HFF-Myc (cell line): ENCODE measurements at regions not wholly inside any gene's neighbourhood (a gene's known extent, or its start where the extent isn't known, plus 50 kb on each side); places are given as distances from the start of the nearest gene placed in this dataset.

Experiments
- DNase-seq: peaks from one replicate; pipeline ENCODE4 v3.0.0-alpha.2; 2011; ENCODE audit warnings: low read depth; ENCODE audit errors: extremely low read depth
- H3K4me3 ChIP-seq: replicated peaks from 2 replicates; pipeline ENCODE4 v1.5.1; 2011; ENCODE audit warnings: low read depth, mild to moderate bottlenecking, control low read depth, low read length
- CTCF ChIP-seq: IDR thresholded peaks from 2 replicates; pipeline ENCODE4 v1.5.1; 2012; ENCODE audit warnings: mild to moderate bottlenecking, low read depth, low read length, control low read depth; ENCODE audit errors: missing control alignments

GRCh38 chr7:88628363-88629085, 131.0 kb upstream of the ZNF804B start:
- no peak overlapping the region for H3K4me3 ChIP-seq
- DNase-seq = no peak
- no peak for TF ChIP-seq CTCF

GRCh38 chr7:88617185-88617584, 142.3 kb upstream of the ZNF804B start:
- DNase-seq = no peak
- no peak overlapping the region for H3K4me3 ChIP-seq
- TF ChIP-seq CTCF = no peak

GRCh38 chr7:88615336-88615735, 144.2 kb upstream of the ZNF804B start:
- H3K4me3 ChIP-seq = no peak overlapping the region
- no peak for TF ChIP-seq CTCF
- no peak for DNase-seq

GRCh38 chr7:88614736-88615135, 144.8 kb upstream of the ZNF804B start:
- no peak for DNase-seq
- no peak for TF ChIP-seq CTCF
- H3K4me3 ChIP-seq = no peak overlapping the region

- DNase-seq = no peak
- TF ChIP-seq CTCF = no peak
These were observed 148.6 kb upstream of the ZNF804B start for GRCh38 chr7:88610942-88611341.

GRCh38 chr7:88600695-88601094, 158.8 kb upstream of the ZNF804B start:
- no peak for DNase-seq
- no peak overlapping the region for H3K4me3 ChIP-seq
- TF ChIP-seq CTCF = no peak

More at GRCh38 chr7:88610942-88611341, 148.6 kb upstream of the ZNF804B start:
- no peak overlapping the region for H3K4me3 ChIP-seq

- TF ChIP-seq CTCF = no peak
- H3K4me3 ChIP-seq = no peak overlapping the region
- DNase-seq = no peak
These were observed 160.0 kb upstream of the ZNF804B start for GRCh38 chr7:88599528-88599927.
